Breast epithelium (tissue), 3 donors: ENCODE measurements at regions not wholly inside any gene's neighbourhood (a gene's known extent, or its start where the extent isn't known, plus 50 kb on each side); places are given as distances from the start of the nearest gene placed in this dataset.

ENCODE experiments used
- POLR2A ChIP-seq: fragments of 450-650 bp; IDR thresholded peaks from one replicate; pipeline ENCODE4 v1.6.1; 2016; ENCODE audit warnings: antibody characterized with exemption, mild to moderate bottlenecking, moderate library complexity
- POLR2AphosphoS5 ChIP-seq, 3 donors: sonication (generic); formaldehyde crosslinking; IDR thresholded peaks; one replicate each; pipeline ENCODE4 v1.6.1; 2017; ENCODE audit warnings: antibody characterized with exemption in 3 of 3
- TF ChIP-seq, protein P1 (sequence below), 3 donors: fragments of 450-650 bp; IDR thresholded peaks; one replicate each; pipeline ENCODE4 v1.5.1; 2016 to 2017; ENCODE audit warnings: antibody characterized with exemption in 3 of 3, mild to moderate bottlenecking in 3 of 3, moderate library complexity in 3 of 3

DNA sequence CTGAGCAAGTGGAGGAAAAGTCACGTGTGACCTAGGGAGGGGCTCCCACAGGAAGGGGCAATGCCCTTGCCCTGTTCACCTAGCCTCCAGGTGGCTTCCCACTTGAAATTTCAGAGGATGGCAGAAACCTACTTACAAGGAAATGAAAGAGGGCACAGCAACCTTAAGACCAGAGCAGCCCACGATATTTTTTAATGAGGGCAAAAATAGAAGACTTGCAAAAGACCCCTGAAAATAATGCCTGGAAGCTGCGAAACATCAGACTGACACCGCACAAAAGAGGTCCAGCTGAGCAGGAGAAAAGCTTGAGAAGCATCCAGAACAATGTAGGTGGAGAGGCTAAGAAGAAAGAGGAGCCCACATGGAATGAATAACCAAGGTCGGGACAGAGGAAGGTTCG is 66.1 kb downstream of the KLF15 start:
- TF ChIP-seq POLR2AphosphoS5 (IDR thresholded peaks at IDR 0.05), result no peak
- TF ChIP-seq, protein P1, sequence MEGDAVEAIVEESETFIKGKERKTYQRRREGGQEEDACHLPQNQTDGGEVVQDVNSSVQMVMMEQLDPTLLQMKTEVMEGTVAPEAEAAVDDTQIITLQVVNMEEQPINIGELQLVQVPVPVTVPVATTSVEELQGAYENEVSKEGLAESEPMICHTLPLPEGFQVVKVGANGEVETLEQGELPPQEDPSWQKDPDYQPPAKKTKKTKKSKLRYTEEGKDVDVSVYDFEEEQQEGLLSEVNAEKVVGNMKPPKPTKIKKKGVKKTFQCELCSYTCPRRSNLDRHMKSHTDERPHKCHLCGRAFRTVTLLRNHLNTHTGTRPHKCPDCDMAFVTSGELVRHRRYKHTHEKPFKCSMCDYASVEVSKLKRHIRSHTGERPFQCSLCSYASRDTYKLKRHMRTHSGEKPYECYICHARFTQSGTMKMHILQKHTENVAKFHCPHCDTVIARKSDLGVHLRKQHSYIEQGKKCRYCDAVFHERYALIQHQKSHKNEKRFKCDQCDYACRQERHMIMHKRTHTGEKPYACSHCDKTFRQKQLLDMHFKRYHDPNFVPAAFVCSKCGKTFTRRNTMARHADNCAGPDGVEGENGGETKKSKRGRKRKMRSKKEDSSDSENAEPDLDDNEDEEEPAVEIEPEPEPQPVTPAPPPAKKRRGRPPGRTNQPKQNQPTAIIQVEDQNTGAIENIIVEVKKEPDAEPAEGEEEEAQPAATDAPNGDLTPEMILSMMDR (IDR thresholded peaks at IDR 0.05), result no peak
- no peak for TF ChIP-seq POLR2A
